ENCODE measurements at regions not wholly inside any gene's neighbourhood (a gene's known extent, or its start where the extent isn't known, plus 50 kb on each side); places are given as distances from the start of the nearest gene placed in this dataset.

GRCh38 chr6:100210137-100211117 is 216.4 kb upstream of the MCHR2 start:
- Histone ChIP-seq H3K9ac (ENCODE audit: low read length in 3 of 3) (no peak overlapping the region), H3K27ac (ENCODE audit: low read depth in 2 of 2, low read length in 2 of 2) (no peak overlapping the region), H3K4me3 (ENCODE audit: low read length in 3 of 3) (no peak overlapping the region), H3K9me3 (ENCODE audit: control insufficient read depth in 2 of 3, insufficient read depth in 1 of 3, low read length in 3 of 3) (no peaks in the 10 kb centered on the region), H3K27me3 (ENCODE audit: control insufficient read depth, insufficient read depth, low read length) (no peaks in the 10 kb centered on the region), H3K4me1 (ENCODE audit: control insufficient read depth in 2 of 3, insufficient read depth in 2 of 3, low read depth in 1 of 3, low read length in 3 of 3) (no peaks in the 10 kb centered on the region), H3K36me3 (ENCODE audit: control insufficient read depth in 2 of 3, insufficient read depth in 3 of 3, low read length in 3 of 3) (no peaks in the 10 kb centered on the region)
- intact Hi-C loops (cut with DNase I) = no loop called here
- no peak for TF ChIP-seq CTCF (IDR thresholded peaks at IDR 0.05; ENCODE audit: borderline replicate concordance, extremely low read depth, insufficient read depth)
- DNase-seq (no peak), FAIRE-seq (no peak)

GRCh38 chr6:100209323-100210136 is 215.5 kb upstream of the MCHR2 start:
- intact Hi-C loops (cut with DNase I) = no loop called here
- FAIRE-seq = no peak
- Histone ChIP-seq H3K27me3 (ENCODE audit: control insufficient read depth, insufficient read depth, low read length) (no peaks in the 10 kb centered on the region), H3K36me3 (ENCODE audit: control insufficient read depth in 2 of 3, insufficient read depth in 3 of 3, low read length in 3 of 3) (no peaks in the 10 kb centered on the region), H3K4me3 (ENCODE audit: low read length in 3 of 3) (no peak overlapping the region), H3K9me3 (ENCODE audit: control insufficient read depth in 2 of 3, insufficient read depth in 1 of 3, low read length in 3 of 3) (no peaks in the 10 kb centered on the region), H3K9ac (ENCODE audit: low read length in 3 of 3) (no peak overlapping the region), H3K4me1 (ENCODE audit: control insufficient read depth in 2 of 3, insufficient read depth in 2 of 3, low read depth in 1 of 3, low read length in 3 of 3) (no peaks in the 10 kb centered on the region), H3K27ac (ENCODE audit: low read depth in 2 of 2, low read length in 2 of 2) (no peak overlapping the region)
- no peak for DNase-seq
- TF ChIP-seq CTCF (IDR thresholded peaks at IDR 0.05; ENCODE audit: borderline replicate concordance, extremely low read depth, insufficient read depth) = no peak

- DNase-seq (no peak), FAIRE-seq (no peak)
- Histone ChIP-seq H3K9ac (ENCODE audit: low read length in 3 of 3) (no peak overlapping the region), H3K36me3 (ENCODE audit: control insufficient read depth in 2 of 3, insufficient read depth in 3 of 3, low read length in 3 of 3) (no peaks in the 10 kb centered on the region), H3K4me1 (ENCODE audit: control insufficient read depth in 2 of 3, insufficient read depth in 2 of 3, low read depth in 1 of 3, low read length in 3 of 3) (no peaks in the 10 kb centered on the region), H3K9me3 (ENCODE audit: control insufficient read depth in 2 of 3, insufficient read depth in 1 of 3, low read length in 3 of 3) (no peaks in the 10 kb centered on the region), H3K27me3 (ENCODE audit: control insufficient read depth, insufficient read depth, low read length) (no peaks in the 10 kb centered on the region), H3K27ac (ENCODE audit: low read depth in 2 of 2, low read length in 2 of 2) (no peak overlapping the region), H3K4me3 (ENCODE audit: low read length in 3 of 3) (no peak overlapping the region)
- intact Hi-C loops (cut with DNase I) = no loop called here
- TF ChIP-seq CTCF (IDR thresholded peaks at IDR 0.05; ENCODE audit: borderline replicate concordance, extremely low read depth, insufficient read depth) = no peak
These were observed 209.4 kb upstream of the MCHR2 start for GRCh38 chr6:100203400-100203799.

All from kidney (tissue), 13 donors.